ENCODE measurements at regions not wholly inside any gene's neighbourhood (a gene's known extent, or its start where the extent isn't known, plus 50 kb on each side); places are given as distances from the start of the nearest gene placed in this dataset.

GRCh38 chr17:36837939-36838272 lies 99.4 kb upstream of the LHX1 start:
- DNase-seq (ENCODE audit: low spot score), result no peak
- in situ Hi-C loops (cut with MboI; ENCODE audit: low sequenced_read_pairs, unreplicated experiment), result no loop called here
- TF ChIP-seq, protein P1, sequence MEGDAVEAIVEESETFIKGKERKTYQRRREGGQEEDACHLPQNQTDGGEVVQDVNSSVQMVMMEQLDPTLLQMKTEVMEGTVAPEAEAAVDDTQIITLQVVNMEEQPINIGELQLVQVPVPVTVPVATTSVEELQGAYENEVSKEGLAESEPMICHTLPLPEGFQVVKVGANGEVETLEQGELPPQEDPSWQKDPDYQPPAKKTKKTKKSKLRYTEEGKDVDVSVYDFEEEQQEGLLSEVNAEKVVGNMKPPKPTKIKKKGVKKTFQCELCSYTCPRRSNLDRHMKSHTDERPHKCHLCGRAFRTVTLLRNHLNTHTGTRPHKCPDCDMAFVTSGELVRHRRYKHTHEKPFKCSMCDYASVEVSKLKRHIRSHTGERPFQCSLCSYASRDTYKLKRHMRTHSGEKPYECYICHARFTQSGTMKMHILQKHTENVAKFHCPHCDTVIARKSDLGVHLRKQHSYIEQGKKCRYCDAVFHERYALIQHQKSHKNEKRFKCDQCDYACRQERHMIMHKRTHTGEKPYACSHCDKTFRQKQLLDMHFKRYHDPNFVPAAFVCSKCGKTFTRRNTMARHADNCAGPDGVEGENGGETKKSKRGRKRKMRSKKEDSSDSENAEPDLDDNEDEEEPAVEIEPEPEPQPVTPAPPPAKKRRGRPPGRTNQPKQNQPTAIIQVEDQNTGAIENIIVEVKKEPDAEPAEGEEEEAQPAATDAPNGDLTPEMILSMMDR (IDR thresholded peaks at IDR 0.05; ENCODE audit: borderline replicate concordance, control extremely low read depth, extremely low read depth, insufficient read depth, missing control alignments), result no peak

DNA sequence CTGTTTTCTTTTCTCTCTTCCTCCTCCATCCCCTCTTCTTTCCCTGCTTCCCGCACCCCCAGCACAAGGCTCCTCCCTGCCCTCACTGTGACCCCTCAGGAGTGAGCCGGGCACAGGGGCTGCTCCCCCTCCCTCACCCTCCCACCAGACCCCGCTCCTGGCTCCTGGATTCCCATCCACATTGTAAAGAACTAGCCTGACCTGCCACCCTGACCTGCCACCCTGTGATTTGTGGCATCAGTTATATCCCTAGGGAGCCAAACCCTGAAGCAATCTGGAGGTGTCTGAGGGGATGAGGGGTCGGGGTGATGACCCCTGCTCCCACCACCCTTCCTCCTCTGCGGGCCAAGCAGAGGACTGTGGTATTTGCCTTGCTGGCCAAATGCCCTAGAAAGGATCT lies 98.0 kb upstream of the LHX1 start:
- no peak for DNase-seq (ENCODE audit: low spot score)
- in situ Hi-C loops (cut with MboI; ENCODE audit: low sequenced_read_pairs, unreplicated experiment), result no loop called here

DNA sequence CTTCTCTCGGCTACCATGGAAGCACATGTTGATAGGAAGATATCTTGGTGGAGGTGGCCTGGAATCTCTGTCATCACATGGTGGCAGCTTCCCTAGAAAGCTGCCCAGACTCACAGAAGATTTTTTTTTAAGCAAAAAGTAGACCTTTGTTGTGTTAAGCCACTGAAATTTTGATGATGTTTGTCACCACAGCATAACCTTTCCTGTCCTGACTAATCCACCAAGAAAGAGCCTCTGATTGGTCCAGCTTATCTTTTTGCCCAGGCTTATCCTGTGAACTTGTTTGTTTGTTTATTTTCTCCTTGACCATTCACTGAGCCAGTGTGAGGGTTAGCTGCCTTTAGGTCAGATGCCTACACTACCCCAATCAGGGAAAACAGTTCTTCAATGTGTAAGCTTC lies 96.5 kb upstream of the LHX1 start:
- no peak for DNase-seq (ENCODE audit: low spot score)
- in situ Hi-C loops (cut with MboI; ENCODE audit: low sequenced_read_pairs, unreplicated experiment), result no loop called here
- TF ChIP-seq, protein P1 (IDR thresholded peaks at IDR 0.05; ENCODE audit: borderline replicate concordance, control extremely low read depth, extremely low read depth, insufficient read depth, missing control alignments), result no peak

More for the DNA sequence above, 98.0 kb upstream of the LHX1 start:
- TF ChIP-seq, protein P1 (IDR thresholded peaks at IDR 0.05; ENCODE audit: borderline replicate concordance, control extremely low read depth, extremely low read depth, insufficient read depth, missing control alignments), result no peak

GRCh38 chr17:36842231-36842819 lies 95.0 kb upstream of the LHX1 start:
- in situ Hi-C loops (cut with MboI; ENCODE audit: low sequenced_read_pairs, unreplicated experiment), result no loop called here
- TF ChIP-seq, protein P1 (IDR thresholded peaks at IDR 0.05; ENCODE audit: borderline replicate concordance, control extremely low read depth, extremely low read depth, insufficient read depth, missing control alignments), result no peak
- DNase-seq (ENCODE audit: low spot score), result no peak

DNA sequence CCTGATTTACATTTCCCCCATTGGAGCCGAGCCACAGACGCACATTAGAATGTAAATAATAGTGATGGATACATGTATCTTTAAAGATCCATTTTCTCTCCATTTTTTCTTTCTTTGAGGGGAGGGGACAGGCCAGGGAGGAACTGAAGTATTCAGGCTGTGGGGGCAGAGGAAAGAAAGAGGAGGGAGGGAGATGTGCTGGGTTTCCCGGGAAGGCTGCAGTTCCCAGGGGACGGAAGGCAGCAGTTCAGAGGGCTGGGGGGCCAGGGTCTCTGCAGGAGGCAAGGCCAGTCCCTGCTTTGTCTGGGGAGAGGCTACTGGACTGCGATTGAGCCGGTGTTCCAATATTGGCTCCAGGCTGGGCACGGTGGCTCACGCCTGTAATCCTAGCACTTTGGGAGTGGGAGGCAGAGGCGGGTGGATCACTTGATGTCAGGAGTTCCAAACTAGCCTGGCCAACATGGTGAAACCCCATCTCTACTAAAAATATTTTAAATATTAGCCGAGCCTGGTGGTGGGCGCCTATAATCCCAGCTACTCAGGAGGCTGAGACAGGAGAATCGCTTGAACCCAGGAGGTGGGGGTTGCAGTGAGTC lies 94.2 kb upstream of the LHX1 start:
- no peak for DNase-seq (ENCODE audit: low spot score)
- TF ChIP-seq, protein P1 (IDR thresholded peaks at IDR 0.05; ENCODE audit: borderline replicate concordance, control extremely low read depth, extremely low read depth, insufficient read depth, missing control alignments), result no peak
- in situ Hi-C loops (cut with MboI; ENCODE audit: low sequenced_read_pairs, unreplicated experiment), result no loop called here

DNA sequence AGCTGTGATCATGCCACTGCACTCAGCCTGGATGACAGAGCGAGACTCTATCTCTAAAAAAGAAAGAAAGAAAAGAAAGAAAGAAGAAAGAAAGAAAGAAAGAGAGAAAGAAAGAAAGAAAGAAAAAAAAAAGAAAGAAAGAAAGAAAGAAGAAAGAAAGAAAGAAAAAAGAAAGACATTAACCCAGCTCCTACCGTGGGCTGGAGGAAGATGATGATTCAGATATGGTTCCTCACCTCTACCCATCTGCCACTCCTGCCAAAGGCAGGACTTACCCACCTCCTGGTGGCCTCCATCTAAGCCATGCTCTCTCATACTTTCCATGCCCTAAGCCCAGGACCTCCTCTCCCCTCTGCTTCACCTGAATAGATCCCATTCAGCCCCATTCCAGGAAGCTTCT lies 93.3 kb upstream of the LHX1 start:
- in situ Hi-C loops (cut with MboI; ENCODE audit: low sequenced_read_pairs, unreplicated experiment), result no loop called here
- TF ChIP-seq, protein P1 (IDR thresholded peaks at IDR 0.05; ENCODE audit: borderline replicate concordance, control extremely low read depth, extremely low read depth, insufficient read depth, missing control alignments), result no peak
- no peak for DNase-seq (ENCODE audit: low spot score)

Measured in GM13976 (cell line).